Inferior parietal cortex (tissue), 1 donor: ENCODE measurements at regions not wholly inside any gene's neighbourhood (a gene's known extent, or its start where the extent isn't known, plus 50 kb on each side); places are given as distances from the start of the nearest gene placed in this dataset.

Experiments
- DNase-seq: peaks from one replicate; pipeline ENCODE4 v3.0.0-alpha.2; 2016; ENCODE audit errors: extremely low spot score

- DNase-seq, result no peak
These were observed 101.9 kb downstream of the SLIT2 start for GRCh38 chr4:20353646-20354045.

GRCh38 chr4:20354120-20354519 is 102.4 kb downstream of the SLIT2 start:
- no peak for DNase-seq

GRCh38 chr4:20356565-20356964 is 104.9 kb downstream of the SLIT2 start:
- peak; percentile 66 for DNase-seq

DNA sequence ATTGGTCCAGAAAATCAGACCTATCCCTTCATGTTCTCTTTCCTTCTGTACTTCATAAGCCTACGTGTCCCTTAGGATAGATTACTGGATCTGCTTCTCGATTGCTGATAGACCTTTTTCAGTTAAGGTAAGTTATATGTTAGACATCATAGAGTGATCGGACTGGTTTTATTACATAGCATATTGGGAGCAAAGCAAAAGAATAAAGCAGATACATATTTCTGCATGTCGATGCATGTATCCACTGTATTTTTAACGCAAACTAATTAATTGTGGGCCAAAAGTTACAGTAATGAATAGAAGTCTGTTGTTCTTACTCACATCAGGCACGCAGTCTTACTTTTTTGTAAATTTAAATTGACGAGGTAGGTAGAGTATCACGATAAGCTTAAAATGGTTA is 106.4 kb downstream of the SLIT2 start:
- no peak for DNase-seq

GRCh38 chr4:20359692-20360091 is 108.0 kb downstream of the SLIT2 start:
- DNase-seq, result no peak

- DNase-seq, result no peak
These were observed 110.4 kb downstream of the SLIT2 start for GRCh38 chr4:20362148-20362547.

DNA sequence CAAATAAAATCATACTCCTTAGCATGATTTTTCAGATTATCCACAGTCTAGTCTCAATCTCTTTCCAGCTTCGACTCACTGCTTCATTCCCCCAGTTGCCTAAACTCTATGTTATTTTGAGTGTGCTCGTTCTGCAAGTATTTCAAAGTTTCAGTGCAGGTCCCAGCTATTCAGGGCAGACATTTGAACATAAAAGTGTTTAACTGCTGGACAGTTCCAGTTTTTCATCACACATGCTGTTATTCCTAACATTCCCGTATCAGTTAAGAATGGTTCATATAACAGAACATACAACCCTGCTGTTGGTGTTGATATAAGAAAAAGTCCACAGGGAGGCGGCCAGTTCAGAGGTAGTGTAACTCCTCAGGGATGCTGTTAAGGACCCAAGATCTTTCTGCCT is 113.3 kb downstream of the SLIT2 start:
- no peak for DNase-seq

GRCh38 chr4:20367446-20367845 is 115.7 kb downstream of the SLIT2 start:
- DNase-seq, result no peak

- no peak for DNase-seq
These were observed 117.2 kb downstream of the SLIT2 start for GRCh38 chr4:20368926-20369325.

DNA sequence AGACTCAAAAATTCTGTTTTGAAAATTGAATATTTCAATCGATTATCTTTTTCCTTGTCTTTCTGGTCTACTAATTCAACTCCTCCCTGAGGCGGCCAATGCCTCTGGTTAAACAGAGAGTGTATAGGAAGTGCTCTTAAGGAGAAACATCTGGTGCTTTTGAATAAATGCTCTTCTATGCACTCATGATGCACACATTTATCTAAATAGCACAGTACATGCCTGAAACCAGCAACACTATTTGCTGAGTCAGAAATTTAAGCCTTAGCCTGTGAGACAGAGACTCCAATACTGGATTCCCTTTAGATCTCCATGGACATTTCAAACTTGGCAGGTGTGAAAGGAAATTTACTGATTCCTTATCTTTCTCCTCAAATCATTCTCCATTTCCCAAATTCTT is 118.6 kb downstream of the SLIT2 start:
- no peak for DNase-seq

DNA sequence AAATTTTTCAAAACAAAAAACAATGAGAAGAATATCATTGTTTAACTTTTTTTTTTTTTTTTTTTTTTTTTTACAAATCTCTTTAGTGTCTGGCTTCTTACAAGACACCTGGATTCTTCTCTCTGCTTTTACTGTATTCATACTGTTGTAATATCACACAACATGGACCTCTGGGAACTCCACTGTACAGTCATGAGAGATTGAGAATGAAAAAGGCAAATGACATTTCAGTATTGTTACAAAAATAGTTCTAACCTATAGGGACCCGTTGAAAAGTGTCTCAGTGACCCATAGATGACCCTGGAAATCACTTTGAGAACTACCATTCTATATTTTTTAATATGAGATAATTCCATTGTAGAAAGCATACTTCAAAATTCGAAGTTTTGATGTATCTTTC is 124.4 kb downstream of the SLIT2 start:
- DNase-seq, result no peak

GRCh38 chr4:20378181-20378580 is 126.5 kb downstream of the SLIT2 start:
- DNase-seq, result no peak

GRCh38 chr4:20381005-20381404 is 129.3 kb downstream of the SLIT2 start:
- DNase-seq, result no peak

- DNase-seq, result no peak
These were observed 131.6 kb downstream of the SLIT2 start for GRCh38 chr4:20383283-20383682.

GRCh38 chr4:20383969-20384368 is 132.3 kb downstream of the SLIT2 start:
- no peak for DNase-seq

DNA sequence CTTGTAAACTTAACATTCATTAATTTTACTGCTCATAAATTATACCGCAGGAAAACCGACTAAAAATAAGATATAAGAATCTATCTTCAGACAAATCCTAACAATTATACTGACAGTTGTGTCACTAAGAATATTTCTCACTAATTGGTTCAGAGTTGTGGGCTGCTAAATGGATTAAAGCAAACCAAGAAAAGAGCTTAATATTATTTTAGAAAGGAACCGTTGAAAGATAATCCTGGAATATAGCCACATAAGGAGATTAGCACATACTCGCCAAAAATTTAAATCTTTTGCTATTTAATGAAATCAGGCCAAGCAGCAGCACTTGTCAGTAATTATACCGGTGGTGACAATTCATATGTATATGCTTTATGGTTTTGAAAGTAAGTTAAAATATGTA is 132.8 kb downstream of the SLIT2 start:
- no peak for DNase-seq

- DNase-seq, result no peak
These were observed 134.5 kb downstream of the SLIT2 start for GRCh38 chr4:20386001-20386740.

- DNase-seq, result no peak
These were observed 135.2 kb downstream of the SLIT2 start for GRCh38 chr4:20386906-20387305.

DNA sequence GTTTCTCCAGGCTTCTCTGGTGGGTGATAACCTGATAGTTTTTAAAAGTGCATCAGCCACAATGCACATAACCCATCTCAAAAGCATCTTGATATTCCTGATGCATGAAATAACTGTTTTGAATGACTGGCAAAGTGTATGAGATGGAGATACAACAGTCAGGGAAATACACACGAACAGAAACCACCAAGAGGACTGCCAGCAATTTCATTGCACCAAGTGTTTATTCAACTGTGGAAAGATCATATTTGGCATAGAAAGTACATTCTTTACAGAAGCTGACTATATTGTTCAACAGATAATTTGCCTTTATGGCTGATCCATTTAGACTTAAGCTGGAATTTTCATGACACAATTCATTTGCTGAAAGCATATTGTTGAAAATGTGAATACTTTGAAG is 139.5 kb downstream of the SLIT2 start:
- DNase-seq, result no peak

DNA sequence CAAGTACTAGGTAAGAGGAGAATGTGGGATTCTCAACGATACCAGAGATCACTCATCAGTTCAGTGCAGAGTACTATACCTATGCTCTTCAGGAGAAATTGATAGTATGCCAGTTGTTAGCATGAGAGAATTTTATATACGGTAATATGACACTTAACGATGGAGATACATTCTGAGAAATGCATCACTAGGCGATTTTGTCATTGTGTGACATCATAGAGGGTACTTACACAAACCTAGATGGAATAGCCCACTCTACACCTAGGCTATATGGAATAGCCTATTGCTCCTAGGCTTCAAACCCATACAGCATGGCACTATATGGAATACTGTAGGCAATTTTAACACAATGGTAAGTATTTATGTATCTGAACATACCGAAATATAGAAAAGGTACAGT is 140.2 kb downstream of the SLIT2 start:
- no peak for DNase-seq

DNA sequence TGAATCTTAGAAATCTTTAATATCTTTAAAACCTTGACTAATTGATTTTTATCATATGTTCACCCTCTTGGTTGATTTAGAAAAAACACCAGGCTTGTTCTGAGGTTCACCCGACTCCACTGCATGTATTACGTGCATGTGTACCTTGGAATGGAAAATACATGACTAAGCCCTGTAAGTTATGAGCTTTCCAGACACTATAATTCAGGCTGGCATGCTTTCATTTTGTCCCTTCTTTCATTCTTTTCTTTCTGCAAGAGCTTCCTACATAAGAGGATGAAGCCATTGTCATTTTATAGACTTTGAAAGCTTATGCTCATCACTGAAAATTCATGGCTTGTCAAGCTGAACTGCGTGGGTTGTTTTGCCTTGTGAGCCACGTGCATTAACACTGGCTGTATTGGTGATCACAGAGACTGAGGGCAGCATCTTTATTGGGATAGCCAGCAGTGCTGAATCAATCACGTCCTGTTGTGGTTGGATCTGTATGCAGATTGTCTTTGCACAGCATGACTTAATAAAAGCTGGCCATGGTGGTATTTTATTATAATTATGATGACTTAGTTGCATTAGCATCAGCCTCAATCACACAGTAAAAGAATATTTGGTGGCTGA is 141.9 kb downstream of the SLIT2 start:
- DNase-seq, result no peak

GRCh38 chr4:20394512-20394911 is 142.8 kb downstream of the SLIT2 start:
- no peak for DNase-seq

GRCh38 chr4:20395160-20395773 is 143.6 kb downstream of the SLIT2 start:
- DNase-seq, result no peak
